B cell (primary cell): ENCODE measurements at regions not wholly inside any gene's neighbourhood (a gene's known extent, or its start where the extent isn't known, plus 50 kb on each side); places are given as distances from the start of the nearest gene placed in this dataset.

Experiments used
- ATAC-seq: fragments of 200-7000 bp; cut with Tn5 transposase; one replicate; pipeline ENCODE4 v1.10.0; 2021; ENCODE audit warnings: low read depth, mild to moderate bottlenecking, moderate number of reproducible peaks, moderate library complexity
- CTCF ChIA-PET: fragments of 350-600 bp; sonication (Branson Sonifier 250); formaldehyde crosslinking; loops from one replicate; lab custom pipeline; 2021; ENCODE audit warnings: antibody characterized with exemption, inconsistent platforms; lab: Charles Lee
- POLR2A ChIA-PET: fragments of 350-600 bp; sonication (Branson Sonifier 250); formaldehyde crosslinking; loops from one replicate; lab custom pipeline; 2021; ENCODE audit warnings: antibody characterized with exemption; lab: Charles Lee
- DNase-seq: peaks from one replicate; pipeline ENCODE4 v3.0.0; 2013
- H2AFZ ChIP-seq: 2 replicates; pipeline ENCODE4 v1.6.1; 2012; ENCODE audit warnings: mild to moderate bottlenecking, low read depth, low read length; ENCODE audit not compliant: insufficient read depth, poor library complexity, severe bottlenecking
- H3K27ac ChIP-seq, 2 donors: 1 replicate in 1 of 2; 2 replicates in 1 of 2; pipeline ENCODE4 v1.5.1; 2012 to 2013; ENCODE audit warnings: low read length in 2 of 2, mild to moderate bottlenecking in 2 of 2, moderate library complexity in 1 of 2
- H3K27me3 ChIP-seq, 4 experiments: fragments of 200-600 bp in 1 of 4; sonication (generic) in 1 of 4; replicated peaks in 1 of 4; 1 replicate in 2 of 4; 2 replicates in 2 of 4; pipeline versions ENCODE4 v1.6.1 to v1.7.0; 2013 to 2016; ENCODE audit warnings: low read length in 3 of 4, mild to moderate bottlenecking in 2 of 4, mixed read lengths in 1 of 4, moderate library complexity in 1 of 4; ENCODE audit not compliant: insufficient read depth in 4 of 4, control insufficient read depth in 3 of 4; ENCODE audit errors: control extremely low read depth in 1 of 4
- H3K36me3 ChIP-seq, 2 experiments: replicated peaks in 1 of 2; 1 replicate in 1 of 2; 2 replicates in 1 of 2; pipeline versions ENCODE4 v1.6.1 to v1.7.1; 2013; ENCODE audit warnings: low read length in 1 of 2; ENCODE audit not compliant: insufficient read depth in 2 of 2, control insufficient read depth in 1 of 2; ENCODE audit errors: control extremely low read depth in 1 of 2, extremely low read depth in 1 of 2
- H3K4me1 ChIP-seq, 2 donors: fragments of 200-600 bp in 1 of 2; sonication (generic) in 1 of 2; 1 replicate in 1 of 2; 2 replicates in 1 of 2; pipeline versions ENCODE4 v1.5.1 to v1.6.1; 2013 to 2017; ENCODE audit warnings: low read length in 2 of 2; ENCODE audit not compliant: control insufficient read depth in 2 of 2, insufficient read depth in 2 of 2
- H3K4me2 ChIP-seq: replicated peaks from 2 replicates; pipeline ENCODE3; 2012; ENCODE audit warnings: mild to moderate bottlenecking, low read depth, low read length; ENCODE audit not compliant: poor library complexity, severe bottlenecking
- H3K4me3 ChIP-seq, 5 experiments: fragments of 200-600 bp in 1 of 5; sonication (generic) in 1 of 5; 1 replicate in 3 of 5; 2 replicates in 2 of 5; pipeline versions ENCODE4 v1.5.1 to v1.7.0; 2011 to 2016; ENCODE audit warnings: low read length in 4 of 5, mild to moderate bottlenecking in 4 of 5, low read depth in 2 of 5, control low read depth in 1 of 5, moderate library complexity in 1 of 5; ENCODE audit not compliant: insufficient read depth in 1 of 5; ENCODE audit errors: control extremely low read depth in 1 of 5, extremely low read depth in 1 of 5
- H3K79me2 ChIP-seq: fragments of 200-600 bp; sonication (generic); one replicate; pipeline ENCODE4 v1.6.0; 2016; ENCODE audit warnings: low read length; ENCODE audit not compliant: control insufficient read depth, insufficient read depth
- H3K9ac ChIP-seq: fragments of 200-600 bp; sonication (generic); 2 replicates; pipeline ENCODE4 v1.6.1; 2017; ENCODE audit warnings: mild to moderate bottlenecking, low read length, moderate library complexity
- H3K9me3 ChIP-seq, 3 donors: one replicate each; pipeline versions ENCODE4 v1.6.1 to v1.7.1; 2013; ENCODE audit warnings: low read length in 2 of 3; ENCODE audit not compliant: control insufficient read depth in 2 of 3, insufficient read depth in 1 of 3; ENCODE audit errors: control extremely low read depth in 1 of 3
- H4K20me1 ChIP-seq: 2 replicates; pipeline ENCODE4 v1.6.0; 2012; ENCODE audit warnings: mild to moderate bottlenecking, low read length; ENCODE audit not compliant: insufficient read depth, control insufficient read depth, poor library complexity, severe bottlenecking
- H3K27ac Mint-ChIP-seq: one replicate; pipeline ENCODE4 v1.8.0; 2021; ENCODE audit warnings: mixed read lengths
- H3K27me3 Mint-ChIP-seq: one replicate; pipeline ENCODE4 v1.8.0; 2021; ENCODE audit warnings: mixed read lengths
- H3K4me1 Mint-ChIP-seq: one replicate; pipeline ENCODE4 v1.8.0; 2021; ENCODE audit warnings: mixed read lengths
- H3K4me3 Mint-ChIP-seq: one replicate; pipeline ENCODE4 v1.8.0; 2021; ENCODE audit warnings: mixed read lengths
- H3K9me3 Mint-ChIP-seq: one replicate; pipeline ENCODE4 v1.8.0; 2022; ENCODE audit warnings: mixed read lengths; ENCODE audit not compliant: insufficient read depth
- CTCF ChIP-seq: fragments of 200-600 bp; IDR thresholded peaks from one replicate; pipeline ENCODE4 v1.8.0; 2022; ENCODE audit warnings: antibody characterized with exemption, mild to moderate bottlenecking
- EZH2 ChIP-seq: IDR thresholded peaks from 2 replicates; pipeline ENCODE4 v1.6.1; 2012; ENCODE audit warnings: borderline replicate concordance, low read depth, mild to moderate bottlenecking, moderate library complexity, low read length; ENCODE audit not compliant: insufficient read depth, poor library complexity, severe bottlenecking
- WGBS: methylation state at CpG from one replicate; pipeline ENCODE4 v1.1.5; 2013; ENCODE audit warnings: missing lambda C conversion rate; ENCODE audit not compliant: insufficient coverage; 5-methylcytosine and 5-hydroxymethylcytosine counted together
- intact Hi-C: fragments of 100-400 bp; cut with micrococcal nuclease; formaldehyde crosslinking; loops from one replicate; pipeline ENCODE4 v1.10.0; 2022

GRCh38 chr13:74025369-74025768 lies 108.8 kb downstream of the KLF12 start:
- H3K9me3 Mint-ChIP-seq: no peaks in the 10 kb centered on the region
- Histone ChIP-seq H3K9ac (no peak overlapping the region), H3K27me3 (no peaks in the 10 kb centered on the region), H3K27ac (peak overlapping the region in 1 of 2 donors; percentile 7), H2AFZ (no peak overlapping the region), H3K4me1 (peaks cover 20 to 43% of the 10 kb centered on the region in 2 donors), H3K4me3 (no peak overlapping the region), H3K79me2 (peaks cover 73% of the 10 kb centered on the region), H3K4me2 (peak overlapping the region; percentile 68), H3K9me3 (peaks cover 1 to 4% (median 3%) of the 10 kb centered on the region in 3 donors), H4K20me1 (no peaks in the 10 kb centered on the region), H3K36me3 (peaks cover 5 to 8% of the 10 kb centered on the region in 2 experiments)
- no peak for ATAC-seq
- WGBS: no CpG with 5 or more reads among the region's 3 CpGs
- H3K27me3 Mint-ChIP-seq: no peaks in the 10 kb centered on the region
- no peak for DNase-seq
- H3K27ac Mint-ChIP-seq: no peak overlapping the region
- TF ChIP-seq CTCF (no peak), EZH2 (no peak)
- ChIA-PET POLR2A (interaction anchor here (0.7 kb wide), 1 partner anchor 109 kb away, joined by 3 read pairs; the partner anchor contains the start of gene KLF12), CTCF (interaction anchor here (0.8 to 1.7 kb wide), 3 partner anchors 20 to 262 kb away, joined by 3 to 8 read pairs (median 4); no protein-coding TSS in a partner anchor)
- peaks cover 70% of the 10 kb centered on the region for H3K4me1 Mint-ChIP-seq
- H3K4me3 Mint-ChIP-seq: no peak overlapping the region
- intact Hi-C loops: loop anchor here (5.0 to 10.0 kb wide), 5 partner anchors 33 to 259 kb away; partner anchors contain the start of gene KLF12

GRCh38 chr13:74024856-74025255 lies 109.3 kb downstream of the KLF12 start:
- Mint-ChIP-seq H3K27ac (no peak overlapping the region), H3K4me3 (peak overlapping the region; percentile 15), H3K4me1 (peaks cover 67% of the 10 kb centered on the region), H3K27me3 (no peaks in the 10 kb centered on the region), H3K9me3 (no peaks in the 10 kb centered on the region)
- no peak overlapping the region for H3K9ac ChIP-seq
- CTCF ChIA-PET: interaction anchor here (0.8 to 1.7 kb wide), 2 partner anchors 46 to 262 kb away, joined by 4 to 8 read pairs; no protein-coding TSS in a partner anchor
- no peak overlapping the region for H3K4me3 ChIP-seq
- H3K27ac ChIP-seq: peak overlapping the region in 1 of 2 donors; percentile 7
- H3K4me1 ChIP-seq: peaks cover 20 to 43% of the 10 kb centered on the region in 2 donors
- ATAC-seq: no peak
- no peaks in the 10 kb centered on the region for H3K27me3 ChIP-seq
- H3K9me3 ChIP-seq: peaks cover 1 to 4% (median 3%) of the 10 kb centered on the region in 3 donors
- POLR2A ChIA-PET: interaction anchor here (0.7 kb wide), 1 partner anchor 109 kb away, joined by 3 read pairs; the partner anchor contains the start of gene KLF12
- no peak for TF ChIP-seq EZH2
- no peak overlapping the region for H2AFZ ChIP-seq
- H3K4me2 ChIP-seq: peak overlapping the region; percentile 68
- intact Hi-C loops: loop anchor here (5.0 to 10.0 kb wide), 5 partner anchors 33 to 260 kb away; partner anchors contain the start of gene KLF12
- H3K36me3 ChIP-seq: peaks cover 5 to 8% of the 10 kb centered on the region in 2 experiments
- DNase-seq: no peak
- H3K79me2 ChIP-seq: peaks cover 73% of the 10 kb centered on the region
- no peaks in the 10 kb centered on the region for H4K20me1 ChIP-seq
